ENCODE measurements at regions not wholly inside any gene's neighbourhood (a gene's known extent, or its start where the extent isn't known, plus 50 kb on each side); places are given as distances from the start of the nearest gene placed in this dataset.

DNA sequence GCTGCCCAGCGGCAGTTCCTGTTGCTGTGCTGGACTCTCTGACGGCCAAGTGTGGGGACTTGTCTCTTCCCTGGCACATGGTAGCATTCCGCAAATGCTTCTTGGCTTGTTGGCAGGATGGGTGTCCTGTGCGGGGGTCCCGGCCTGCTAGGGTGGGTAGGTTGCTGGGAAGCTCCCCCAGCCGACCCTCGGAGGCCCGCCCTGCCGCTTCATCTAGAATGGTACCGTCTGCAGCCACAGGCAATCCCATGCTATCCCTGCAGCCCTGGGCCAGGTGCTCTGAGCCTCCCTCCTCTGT, 78.3 kb upstream of the LHX1 start (continued):
- TF ChIP-seq ZNF462 (CRISPR knock-in tag; IDR thresholded peaks at IDR 0.05), result no peak
- no peak for TF ChIP-seq CREB1 (CRISPR knock-in tag; IDR thresholded peaks at IDR 0.05; ENCODE audit: low read depth)

DNA sequence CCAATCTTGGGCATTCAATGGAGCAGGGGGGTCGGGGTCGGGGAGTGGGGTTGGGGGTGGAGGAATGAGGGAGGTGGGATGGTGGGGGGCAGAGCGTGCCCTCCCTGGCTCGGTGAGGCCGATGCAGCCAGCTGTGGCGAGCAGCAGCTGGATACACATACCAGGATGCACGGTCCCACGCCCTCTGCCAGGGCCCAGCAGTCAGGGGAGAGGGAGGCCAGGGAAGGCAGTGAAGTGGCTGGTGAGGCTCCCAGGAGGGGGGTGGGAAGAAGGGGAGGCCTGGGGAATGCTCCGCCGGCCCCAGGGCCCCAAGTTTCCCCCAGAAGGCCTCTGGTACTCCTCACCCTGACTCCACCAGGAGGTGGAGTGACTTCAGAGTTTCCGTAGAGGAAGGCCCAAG, 77.6 kb upstream of the LHX1 start:
- Mint-ChIP-seq H3K27me3 (ENCODE audit: insufficient read depth, low read depth, poor library complexity) (peaks cover 9% of the 10 kb centered on the region), H3K9me3 (no peaks in the 10 kb centered on the region; the same call in 2 of the 3 replicates), H3K27ac (no peak overlapping the region), H3K4me3 (no peak overlapping the region), H3K4me1 (peaks cover 19% of the 10 kb centered on the region), H3K36me3 (ENCODE audit: low read depth) (no peaks in the 10 kb centered on the region)
- H3K27me3 ChIP-seq (ENCODE audit: insufficient read depth), result no peaks in the 10 kb centered on the region
- H3K79me2 ChIP-seq (replicated peaks; ENCODE audit: insufficient read depth), result no peaks in the 10 kb centered on the region
- no peaks in the 10 kb centered on the region for H3F3A ChIP-seq (replicated peaks; ENCODE audit: low read depth)
- H4K20me1 ChIP-seq (replicated peaks; ENCODE audit: insufficient read depth), result no peaks in the 10 kb centered on the region
- H3K27ac ChIP-seq (ENCODE audit: low read depth), result no peak overlapping the region
- no peak for TF ChIP-seq NANOG (IDR thresholded peaks at IDR 0.05; ENCODE audit: borderline replicate concordance)
- no peak overlapping the region for H3K4me2 ChIP-seq
- H3K4me3 ChIP-seq, result no peak overlapping the region
- H2AFZ ChIP-seq, result no peak overlapping the region
- H3K4me1 ChIP-seq (ENCODE audit: insufficient read depth), result no peaks in the 10 kb centered on the region; the same call in 1 of the 2 replicates
- DNase-seq (ENCODE audit: low spot score), result no peak
- ATAC-seq, result no peak
- no peaks in the 10 kb centered on the region for H3K36me3 ChIP-seq (ENCODE audit: insufficient read depth)
- no peaks in the 10 kb centered on the region for H3K9me2 ChIP-seq (ENCODE audit: insufficient read depth)

DNA sequence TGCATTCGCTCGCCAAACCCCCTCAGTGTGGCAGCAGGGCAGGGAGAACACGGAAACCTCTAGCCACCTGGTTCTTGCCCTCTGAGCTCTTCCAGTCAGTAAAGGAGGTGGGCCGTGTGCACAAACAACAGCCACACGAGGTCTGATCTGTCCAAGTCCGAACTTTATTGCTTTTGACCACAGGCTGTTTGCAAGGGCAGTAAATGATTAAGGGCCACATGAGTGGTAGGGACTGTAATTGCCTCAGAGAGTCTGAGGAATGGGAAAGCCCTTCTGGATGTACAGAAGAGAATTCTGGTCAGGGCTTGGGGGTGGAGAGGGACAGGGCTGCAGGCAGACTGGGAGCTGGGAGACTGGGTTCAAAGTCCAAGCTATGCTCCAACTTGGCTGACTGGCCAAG, 75.7 kb upstream of the LHX1 start:
- Histone ChIP-seq H3F3A (replicated peaks; ENCODE audit: low read depth) (no peaks in the 10 kb centered on the region), H3K79me2 (replicated peaks; ENCODE audit: insufficient read depth) (no peaks in the 10 kb centered on the region), H3K27me3 (ENCODE audit: insufficient read depth) (no peaks in the 10 kb centered on the region), H3K4me3 (no peak overlapping the region), H3K4me2 (no peak overlapping the region), H3K27ac (ENCODE audit: low read depth) (no peak overlapping the region), H3K9me2 (ENCODE audit: insufficient read depth) (no peaks in the 10 kb centered on the region), H4K20me1 (replicated peaks; ENCODE audit: insufficient read depth) (no peaks in the 10 kb centered on the region), H2AFZ (no peak overlapping the region), H3K36me3 (ENCODE audit: insufficient read depth) (no peaks in the 10 kb centered on the region), H3K4me1 (ENCODE audit: insufficient read depth) (no peaks in the 10 kb centered on the region; the same call in 1 of the 2 replicates)
- Mint-ChIP-seq H3K27ac (no peak overlapping the region), H3K4me3 (no peak overlapping the region), H3K36me3 (ENCODE audit: low read depth) (no peaks in the 10 kb centered on the region), H3K9me3 (no peaks in the 10 kb centered on the region), H3K27me3 (ENCODE audit: insufficient read depth, low read depth, poor library complexity) (peaks cover 6% of the 10 kb centered on the region), H3K4me1 (peaks cover 21% of the 10 kb centered on the region)
- DNase-seq (ENCODE audit: low spot score), result no peak
- ATAC-seq, result no peak
- TF ChIP-seq NANOG (IDR thresholded peaks at IDR 0.05; ENCODE audit: borderline replicate concordance) (no peak), ZNF114 (CRISPR knock-in tag; IDR thresholded peaks at IDR 0.05) (no peak), JUNB (IDR thresholded peaks at IDR 0.05; ENCODE audit: unreplicated experiment) (no peak), ETS1 (IDR thresholded peaks at IDR 0.05) (no peak), POLR2AphosphoS5 (IDR thresholded peaks at IDR 0.05; ENCODE audit: low read depth) (no peak)

All from GM23338 (cell line).